Prostate gland (tissue), 2 donors: ENCODE measurements at regions not wholly inside any gene's neighbourhood (a gene's known extent, or its start where the extent isn't known, plus 50 kb on each side); places are given as distances from the start of the nearest gene placed in this dataset.

Experiments
- CTCF ChIP-seq, 4 experiments: fragments of 200-600 bp in 2 of 4; fragments of 450-650 bp in 2 of 4; sonication (generic) in 2 of 4; IDR thresholded peaks; 1 replicate in 3 of 4; 2 replicates in 1 of 4; pipeline ENCODE4 v1.5.1; 2016 to 2019; ENCODE audit warnings: antibody characterized with exemption in 4 of 4, mild to moderate bottlenecking in 2 of 4, moderate library complexity in 2 of 4
- POLR2A ChIP-seq: fragments of 450-650 bp; IDR thresholded peaks from one replicate; pipeline ENCODE4 v1.6.1; 2016; ENCODE audit warnings: antibody characterized with exemption, mild to moderate bottlenecking
- POLR2AphosphoS5 ChIP-seq: sonication (generic); formaldehyde crosslinking; IDR thresholded peaks from one replicate; pipeline ENCODE4 v1.6.1; 2017; ENCODE audit warnings: antibody characterized with exemption

- TF ChIP-seq CTCF (IDR thresholded peaks at IDR 0.05): no peak
- no peak for TF ChIP-seq POLR2A
- TF ChIP-seq POLR2AphosphoS5: no peak
These were observed 84.1 kb downstream of the RGS2 start for GRCh38 chr1:192892934-192893333.
